GM18505 (cell line): ENCODE measurements at regions not wholly inside any gene's neighbourhood (a gene's known extent, or its start where the extent isn't known, plus 50 kb on each side); places are given as distances from the start of the nearest gene placed in this dataset.
"Not testable (repeated sequence)": the region's sequence is repeated elsewhere in the genome, so short reads cannot be mapped to it uniquely, and the experiment has no call there.

Experiments
- ATAC-seq: cut with Tn5 transposase; IDR thresholded peaks from one replicate; pipeline ENCODE4 v1.9.1; 2021; ENCODE audit not compliant: unreplicated experiment
- POLR2A ChIP-seq: IDR thresholded peaks from 4 replicates; pipeline ENCODE4 v1.6.1; 2011; ENCODE audit warnings: borderline replicate concordance; ENCODE audit not compliant: insufficient read depth, insufficient read length; ENCODE audit errors: extremely low read depth

- TF ChIP-seq POLR2A: no peak
- no peak for ATAC-seq
Measured at GRCh38 chr4:1547856-1548826, 136.0 kb downstream of the FAM53A start.

- ATAC-seq: no peak
- TF ChIP-seq POLR2A: no peak
Measured at GRCh38 chr4:1547131-1547855, 136.8 kb downstream of the FAM53A start.

- ATAC-seq: no peak
- TF ChIP-seq POLR2A: no peak
Measured at GRCh38 chr4:1544861-1545281, 138.6 kb upstream of the NKX1-1 start.

GRCh38 chr4:1544435-1544834 lies 138.2 kb upstream of the NKX1-1 start:
- not testable (repeated sequence) for ATAC-seq

DNA sequence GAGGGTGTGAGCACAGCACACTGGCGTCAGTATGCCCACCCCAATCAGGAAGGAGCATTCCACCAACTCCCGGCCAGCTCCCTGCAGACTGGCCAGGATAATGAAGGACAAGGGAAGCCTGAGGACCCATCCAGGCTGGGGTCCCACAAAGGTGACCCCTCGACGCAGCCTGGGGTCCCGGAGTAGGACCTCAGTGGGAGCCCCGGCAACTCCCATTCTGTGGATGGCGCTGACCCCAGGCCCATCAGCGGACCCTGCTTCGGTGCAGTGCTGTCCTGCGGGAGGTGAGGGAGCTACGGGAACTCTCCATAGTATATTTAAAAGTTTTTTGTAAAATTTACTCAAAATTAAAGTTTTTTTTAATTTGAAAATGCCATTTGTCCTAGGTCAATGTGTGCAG lies 137.7 kb upstream of the NKX1-1 start:
- TF ChIP-seq POLR2A: no peak
- ATAC-seq: no peak

- TF ChIP-seq POLR2A: no peak
- ATAC-seq: no peak
Measured at GRCh38 chr4:1543561-1543960, 137.3 kb upstream of the NKX1-1 start.

GRCh38 chr4:1542516-1543320 lies 136.5 kb upstream of the NKX1-1 start:
- TF ChIP-seq POLR2A: no peak
- ATAC-seq: no peak

DNA sequence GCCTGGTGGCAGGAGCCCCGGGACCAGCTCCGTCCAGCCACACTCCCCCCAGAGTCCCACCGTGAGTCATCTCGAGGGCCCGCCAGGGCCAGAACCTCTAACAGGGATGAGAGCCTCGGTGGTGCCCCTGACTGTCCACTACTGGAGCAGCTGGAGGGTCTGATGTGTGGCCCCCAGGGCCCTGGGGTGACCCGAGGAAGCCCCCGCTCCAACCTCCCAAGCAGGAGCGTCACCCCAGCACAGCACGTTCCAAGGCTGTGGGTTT lies 135.9 kb upstream of the NKX1-1 start:
- TF ChIP-seq POLR2A: no peak
- ATAC-seq: no peak

- no peak for TF ChIP-seq POLR2A
Measured at GRCh38 chr4:1541449-1542225, 135.4 kb upstream of the NKX1-1 start.

GRCh38 chr4:1540601-1541375 lies 134.5 kb upstream of the NKX1-1 start:
- TF ChIP-seq POLR2A: no peak
- no peak for ATAC-seq

More at GRCh38 chr4:1541449-1542225, 135.4 kb upstream of the NKX1-1 start:
- ATAC-seq: no peak

- TF ChIP-seq POLR2A: no peak
- no peak for ATAC-seq
Measured at GRCh38 chr4:1539859-1540600, 133.8 kb upstream of the NKX1-1 start.
